SK-N-SH (cell line): ENCODE measurements at regions not wholly inside any gene's neighbourhood (a gene's known extent, or its start where the extent isn't known, plus 50 kb on each side); places are given as distances from the start of the nearest gene placed in this dataset.

Experiments
- CTCF ChIA-PET: fragments of 300-600, 350-600 bp; formaldehyde crosslinking; extraction: SDS; loops from one replicate; lab custom pipeline; 2021; lab: Yijun Ruan, JAX
- POLR2A ChIA-PET: fragments of 350-600 bp; sonication (Branson Sonifier 250); formaldehyde crosslinking; extraction: SDS; loops from one replicate; lab custom pipeline; 2020; ENCODE audit warnings: antibody characterized with exemption, inconsistent platforms; lab: Yijun Ruan, JAX
- DNase-seq: peaks from one replicate; pipeline ENCODE4 v3.0.0; 2012
- H2AFZ ChIP-seq: fragments of 200-600 bp; sonication (generic); 2 replicates; pipeline ENCODE4 v1.8.1; 2016; ENCODE audit warnings: antibody characterized with exemption, mild to moderate bottlenecking, low read depth
- H3F3A ChIP-seq: fragments of 200-600 bp; sonication (generic); replicated peaks from 2 replicates; pipeline ENCODE3; 2016; ENCODE audit warnings: antibody characterized with exemption, mild to moderate bottlenecking; ENCODE audit not compliant: insufficient read depth
- H3K27ac ChIP-seq, 2 experiments: fragments of 200-500 bp in 1 of 2; fragments of 200-600 bp in 1 of 2; sonication (Bioruptor generic) in 1 of 2; sonication (generic), shearing (Covaris generic) in 1 of 2; 2 replicates each; pipeline versions ENCODE4 v1.5.1 to v1.6.1; 2014 to 2016; ENCODE audit warnings: low read depth in 2 of 2, inconsistent platforms in 1 of 2, low read length in 1 of 2, mild to moderate bottlenecking in 1 of 2, mixed read lengths in 1 of 2
- H3K27me3 ChIP-seq: fragments of 200-600 bp; sonication (generic), shearing (Covaris generic); 2 replicates; pipeline ENCODE4 v1.6.1; 2016; ENCODE audit warnings: mixed run types; ENCODE audit not compliant: insufficient read depth
- H3K36me3 ChIP-seq, 2 experiments: fragments of 200-500 bp in 1 of 2; fragments of 200-600 bp in 1 of 2; sonication (Bioruptor generic) in 1 of 2; sonication (generic) in 1 of 2; replicated peaks in 1 of 2; 2 replicates each; pipeline versions ENCODE3 to v1.5.1; 2014 to 2016; ENCODE audit warnings: low read length in 1 of 2, mild to moderate bottlenecking in 1 of 2; ENCODE audit not compliant: insufficient read depth in 2 of 2, control insufficient read depth in 1 of 2
- H3K4me1 ChIP-seq, 2 experiments: fragments of 200-500 bp in 1 of 2; fragments of 200-600 bp in 1 of 2; sonication (Bioruptor generic) in 1 of 2; sonication (generic), shearing (Covaris generic) in 1 of 2; 2 replicates each; pipeline versions ENCODE4 v1.5.1 to v1.6.1; 2014 to 2016; ENCODE audit warnings: low read depth in 1 of 2, low read length in 1 of 2, mixed run types in 1 of 2; ENCODE audit not compliant: insufficient read depth in 2 of 2, control insufficient read depth in 1 of 2
- H3K4me2 ChIP-seq: fragments of 200-600 bp; sonication (generic), shearing (Covaris generic); 2 replicates; pipeline ENCODE4 v1.6.1; 2017; ENCODE audit warnings: mixed run types
- H3K4me3 ChIP-seq, 2 experiments: fragments of 200-500 bp in 1 of 2; fragments of 200-600 bp in 1 of 2; sonication (Bioruptor generic) in 1 of 2; sonication (generic), shearing (Covaris generic) in 1 of 2; 2 replicates each; pipeline versions ENCODE4 v1.5.1 to v1.8.1; 2014 to 2016; ENCODE audit warnings: low read depth in 2 of 2, inconsistent platforms in 1 of 2, low read length in 1 of 2, mild to moderate bottlenecking in 1 of 2, mixed read lengths in 1 of 2, moderate library complexity in 1 of 2
- H3K79me2 ChIP-seq: fragments of 200-600 bp; sonication (generic); 2 replicates; pipeline ENCODE4 v1.8.1; 2017; ENCODE audit warnings: mild to moderate bottlenecking; ENCODE audit not compliant: insufficient read depth
- H3K9ac ChIP-seq: fragments of 200-600 bp; sonication (generic); 2 replicates; pipeline ENCODE4 v1.6.1; 2017; ENCODE audit warnings: mixed run types
- H3K9me2 ChIP-seq: fragments of 200-600 bp; sonication (generic); 2 replicates; pipeline ENCODE4 v1.6.1; 2017; ENCODE audit warnings: mixed run types
- H3K9me3 ChIP-seq: fragments of 200-600 bp; sonication (generic); 2 replicates; pipeline ENCODE4 v1.6.1; 2017; ENCODE audit warnings: mixed run types, mild to moderate bottlenecking, moderate library complexity
- H4K20me1 ChIP-seq: fragments of 200-600 bp; sonication (generic); 2 replicates; pipeline ENCODE4 v1.6.1; 2017; ENCODE audit warnings: mild to moderate bottlenecking, mixed run types; ENCODE audit not compliant: insufficient read depth
- CHD2 ChIP-seq: fragments of 150-350 bp; IDR thresholded peaks from 2 replicates; pipeline ENCODE4 v1.6.1; 2018; ENCODE audit warnings: low read length; ENCODE audit not compliant: partially characterized antibody
- ELF1 ChIP-seq: IDR thresholded peaks from 2 replicates; pipeline ENCODE4 v1.4.0; 2012
- EP300 ChIP-seq, 2 experiments: IDR thresholded peaks; 2 replicates each; pipeline versions ENCODE4 v1.4.0 to v1.6.1; 2012; ENCODE audit warnings: borderline replicate concordance in 1 of 2, low read depth in 1 of 2, low read length in 1 of 2
- EZH2phosphoT487 ChIP-seq: fragments of 200-600 bp; sonication (generic); IDR thresholded peaks from 2 replicates; pipeline ENCODE4 v1.6.1; 2017; ENCODE audit warnings: low read depth, mixed run types, mild to moderate bottlenecking, antibody characterized with exemption, moderate library complexity, borderline replicate concordance
- FOSL2 ChIP-seq: IDR thresholded peaks from 2 replicates; pipeline ENCODE4 v1.4.0; 2012; ENCODE audit warnings: low read depth, mild to moderate bottlenecking, moderate library complexity, borderline replicate concordance
- FOXM1 ChIP-seq: IDR thresholded peaks from 2 replicates; pipeline ENCODE4 v1.4.0; 2012; ENCODE audit warnings: low read depth, mild to moderate bottlenecking
- GABPA ChIP-seq: IDR thresholded peaks from 2 replicates; pipeline ENCODE4 v1.4.0; 2012; ENCODE audit warnings: low read depth, mild to moderate bottlenecking
- JUND ChIP-seq: IDR thresholded peaks from 2 replicates; pipeline ENCODE4 v1.4.0; 2012
- MEF2A ChIP-seq: IDR thresholded peaks from 2 replicates; pipeline ENCODE4 v1.4.0; 2012; ENCODE audit warnings: low read depth, borderline replicate concordance
- MXI1 ChIP-seq: IDR thresholded peaks from 2 replicates; pipeline ENCODE4 v1.6.1; 2012; ENCODE audit warnings: mild to moderate bottlenecking, low read depth, low read length, improper control_type of control experiment
- NRF1 ChIP-seq: IDR thresholded peaks from 2 replicates; pipeline ENCODE4 v1.6.1; 2012; ENCODE audit warnings: low read depth, mild to moderate bottlenecking, low read length
- POLR2AphosphoS5 ChIP-seq: IDR thresholded peaks from 2 replicates; pipeline ENCODE4 v1.6.1; 2012; ENCODE audit warnings: low read depth, low read length
- RCOR1 ChIP-seq: fragments of 150-350 bp; IDR thresholded peaks from 2 replicates; pipeline ENCODE4 v1.6.1; 2017; ENCODE audit warnings: antibody characterized with exemption, low read length
- RFX5 ChIP-seq: IDR thresholded peaks from 2 replicates; pipeline ENCODE4 v1.6.1; 2012; ENCODE audit warnings: mild to moderate bottlenecking, improper control_type of control experiment, low read length
- SIN3A ChIP-seq: IDR thresholded peaks from 2 replicates; pipeline ENCODE4 v1.6.1; 2012; ENCODE audit warnings: low read depth, mild to moderate bottlenecking, low read length, moderate library complexity, borderline replicate concordance
- SMC3 ChIP-seq: IDR thresholded peaks from 2 replicates; pipeline ENCODE4 v1.6.1; 2012; ENCODE audit warnings: low read depth, low read length, improper control_type of control experiment
- TEAD4 ChIP-seq: IDR thresholded peaks from 2 replicates; pipeline ENCODE4 v1.4.0; 2012; ENCODE audit warnings: mild to moderate bottlenecking, borderline replicate concordance; ENCODE audit not compliant: insufficient read depth
- WGBS: methylation state at CpG from one replicate; pipeline ENCODE4 v1.1.6; 2017; ENCODE audit warnings: low lambda C conversion rate; 5-methylcytosine and 5-hydroxymethylcytosine counted together
- TF ChIP-seq, protein P1 (sequence below): IDR thresholded peaks from 2 replicates; pipeline ENCODE4; 2012
- TF ChIP-seq, protein P2 (sequence below): IDR thresholded peaks from 2 replicates; pipeline ENCODE4 v1.4.0; 2012; ENCODE audit warnings: low read depth, borderline replicate concordance
- TF ChIP-seq, protein P3 (sequence below): fragments of 150-350 bp; IDR thresholded peaks from 2 replicates; pipeline ENCODE4 v1.6.1; 2017; ENCODE audit warnings: antibody characterized with exemption, low read length, low read depth, borderline replicate concordance
- TF ChIP-seq, protein P4 (sequence below): IDR thresholded peaks from 2 replicates; pipeline ENCODE4 v1.4.0; 2012; ENCODE audit warnings: low read depth, borderline replicate concordance
- TF ChIP-seq, protein P5 (sequence below): fragments of 150-350 bp; IDR thresholded peaks from 2 replicates; pipeline ENCODE4 v1.6.1; 2016; ENCODE audit warnings: mild to moderate bottlenecking, low read depth, low read length

DNA sequence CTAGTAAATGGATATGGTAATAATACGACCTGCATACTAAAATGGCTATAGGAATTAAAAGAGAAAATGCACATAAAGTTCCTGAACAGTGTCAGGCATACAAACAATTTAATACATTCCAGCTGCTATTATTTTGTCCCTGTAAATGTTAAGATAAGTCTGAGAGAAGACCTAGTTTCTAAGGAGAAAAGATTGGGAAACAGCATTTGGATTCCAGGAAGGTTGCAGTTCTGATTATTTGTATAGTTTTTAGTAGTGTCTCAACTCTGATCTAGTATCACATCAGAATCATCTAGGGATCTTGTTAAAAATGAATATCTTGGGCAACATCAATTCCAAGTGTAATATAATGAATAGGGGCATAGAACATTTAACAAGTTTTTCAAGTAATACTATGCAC, 905.7 kb downstream of the NSUN3 start:
- H3K27me3 ChIP-seq, result no peaks in the 10 kb centered on the region
- H4K20me1 ChIP-seq, result no peaks in the 10 kb centered on the region
- H3K27ac ChIP-seq, result no peak overlapping the region
- TF ChIP-seq, protein P1, sequence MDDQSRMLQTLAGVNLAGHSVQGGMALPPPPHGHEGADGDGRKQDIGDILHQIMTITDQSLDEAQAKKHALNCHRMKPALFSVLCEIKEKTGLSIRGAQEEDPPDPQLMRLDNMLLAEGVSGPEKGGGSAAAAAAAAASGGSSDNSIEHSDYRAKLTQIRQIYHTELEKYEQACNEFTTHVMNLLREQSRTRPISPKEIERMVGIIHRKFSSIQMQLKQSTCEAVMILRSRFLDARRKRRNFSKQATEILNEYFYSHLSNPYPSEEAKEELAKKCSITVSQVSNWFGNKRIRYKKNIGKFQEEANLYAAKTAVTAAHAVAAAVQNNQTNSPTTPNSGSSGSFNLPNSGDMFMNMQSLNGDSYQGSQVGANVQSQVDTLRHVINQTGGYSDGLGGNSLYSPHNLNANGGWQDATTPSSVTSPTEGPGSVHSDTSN, result no peak
- TF ChIP-seq EP300 (IDR thresholded peaks at IDR 0.05; ENCODE audit: borderline replicate concordance in 1 of 2, low read depth in 1 of 2, low read length in 1 of 2) (no peak), MXI1 (no peak), NRF1 (no peak), SMC3 (no peak), RFX5 (no peak)
- CTCF ChIA-PET, result no interaction called here
- no peak for DNase-seq
- H3K36me3 ChIP-seq, result no peaks in the 10 kb centered on the region
- H3K4me3 ChIP-seq, result no peak overlapping the region
- H2AFZ ChIP-seq, result no peak overlapping the region
- no peaks in the 10 kb centered on the region for H3K4me1 ChIP-seq
- no peak overlapping the region for H3K9ac ChIP-seq
- H3K9me2 ChIP-seq, result no peaks in the 10 kb centered on the region
- no peaks in the 10 kb centered on the region for H3K9me3 ChIP-seq
- WGBS, result 24% methylated on average over 1 of the region's 1 CpG
- no peaks in the 10 kb centered on the region for H3K79me2 ChIP-seq
- no peak overlapping the region for H3K4me2 ChIP-seq
- no peaks in the 10 kb centered on the region for H3F3A ChIP-seq
- POLR2A ChIA-PET, result no interaction called here

DNA sequence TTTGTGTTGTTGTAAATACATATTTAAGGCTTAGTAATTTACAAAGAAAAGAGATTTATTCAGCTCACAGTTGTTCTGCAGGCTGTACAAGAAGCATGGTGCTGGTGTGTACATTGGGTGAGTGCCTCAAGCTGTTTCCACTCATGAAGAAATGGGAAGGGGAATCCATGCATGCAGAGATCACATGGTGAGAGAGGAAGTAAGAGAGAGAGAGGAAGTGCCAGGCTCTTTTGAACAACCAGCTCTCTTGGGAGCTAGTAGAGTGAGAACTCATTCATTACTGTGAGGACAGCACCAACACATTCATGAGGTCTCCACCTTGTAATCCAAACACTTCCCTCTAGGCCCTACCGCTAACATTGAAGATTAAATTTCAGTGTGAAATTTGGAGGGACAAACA, 909.2 kb downstream of the NSUN3 start:
- no peak overlapping the region for H3K9ac ChIP-seq
- H3K9me3 ChIP-seq, result no peaks in the 10 kb centered on the region
- no peak overlapping the region for H3K27ac ChIP-seq
- no peak overlapping the region for H2AFZ ChIP-seq
- no peak overlapping the region for H3K4me3 ChIP-seq
- H3K9me2 ChIP-seq, result no peaks in the 10 kb centered on the region
- ChIA-PET POLR2A (no interaction called here), CTCF (interaction anchor here (1.6 to 2.8 kb wide), 2 partner anchors 15 to 18 kb away, joined by 3 to 7 read pairs; no protein-coding TSS in a partner anchor)
- no peak for DNase-seq
- WGBS, result 52% methylated on average over 1 of the region's 1 CpG
- TF ChIP-seq MEF2A (no peak), FOXM1 (no peak), RFX5 (no peak), TEAD4 (no peak), EZH2phosphoT487 (no peak), CHD2 (no peak), JUND (no peak), SMC3 (no peak), ELF1 (no peak), POLR2AphosphoS5 (no peak), FOSL2 (no peak), RCOR1 (no peak), SIN3A (no peak), GABPA (no peak), MXI1 (no peak)
- TF ChIP-seq, protein P2, sequence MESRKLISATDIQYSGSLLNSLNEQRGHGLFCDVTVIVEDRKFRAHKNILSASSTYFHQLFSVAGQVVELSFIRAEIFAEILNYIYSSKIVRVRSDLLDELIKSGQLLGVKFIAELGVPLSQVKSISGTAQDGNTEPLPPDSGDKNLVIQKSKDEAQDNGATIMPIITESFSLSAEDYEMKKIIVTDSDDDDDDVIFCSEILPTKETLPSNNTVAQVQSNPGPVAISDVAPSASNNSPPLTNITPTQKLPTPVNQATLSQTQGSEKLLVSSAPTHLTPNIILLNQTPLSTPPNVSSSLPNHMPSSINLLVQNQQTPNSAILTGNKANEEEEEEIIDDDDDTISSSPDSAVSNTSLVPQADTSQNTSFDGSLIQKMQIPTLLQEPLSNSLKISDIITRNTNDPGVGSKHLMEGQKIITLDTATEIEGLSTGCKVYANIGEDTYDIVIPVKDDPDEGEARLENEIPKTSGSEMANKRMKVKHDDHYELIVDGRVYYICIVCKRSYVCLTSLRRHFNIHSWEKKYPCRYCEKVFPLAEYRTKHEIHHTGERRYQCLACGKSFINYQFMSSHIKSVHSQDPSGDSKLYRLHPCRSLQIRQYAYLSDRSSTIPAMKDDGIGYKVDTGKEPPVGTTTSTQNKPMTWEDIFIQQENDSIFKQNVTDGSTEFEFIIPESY, result no peak
- TF ChIP-seq, protein P3, sequence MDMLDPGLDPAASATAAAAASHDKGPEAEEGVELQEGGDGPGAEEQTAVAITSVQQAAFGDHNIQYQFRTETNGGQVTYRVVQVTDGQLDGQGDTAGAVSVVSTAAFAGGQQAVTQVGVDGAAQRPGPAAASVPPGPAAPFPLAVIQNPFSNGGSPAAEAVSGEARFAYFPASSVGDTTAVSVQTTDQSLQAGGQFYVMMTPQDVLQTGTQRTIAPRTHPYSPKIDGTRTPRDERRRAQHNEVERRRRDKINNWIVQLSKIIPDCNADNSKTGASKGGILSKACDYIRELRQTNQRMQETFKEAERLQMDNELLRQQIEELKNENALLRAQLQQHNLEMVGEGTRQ, result no peak
- TF ChIP-seq, protein P4, sequence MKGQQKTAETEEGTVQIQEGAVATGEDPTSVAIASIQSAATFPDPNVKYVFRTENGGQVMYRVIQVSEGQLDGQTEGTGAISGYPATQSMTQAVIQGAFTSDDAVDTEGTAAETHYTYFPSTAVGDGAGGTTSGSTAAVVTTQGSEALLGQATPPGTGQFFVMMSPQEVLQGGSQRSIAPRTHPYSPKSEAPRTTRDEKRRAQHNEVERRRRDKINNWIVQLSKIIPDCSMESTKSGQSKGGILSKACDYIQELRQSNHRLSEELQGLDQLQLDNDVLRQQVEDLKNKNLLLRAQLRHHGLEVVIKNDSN, result no peak
- TF ChIP-seq, protein P5, sequence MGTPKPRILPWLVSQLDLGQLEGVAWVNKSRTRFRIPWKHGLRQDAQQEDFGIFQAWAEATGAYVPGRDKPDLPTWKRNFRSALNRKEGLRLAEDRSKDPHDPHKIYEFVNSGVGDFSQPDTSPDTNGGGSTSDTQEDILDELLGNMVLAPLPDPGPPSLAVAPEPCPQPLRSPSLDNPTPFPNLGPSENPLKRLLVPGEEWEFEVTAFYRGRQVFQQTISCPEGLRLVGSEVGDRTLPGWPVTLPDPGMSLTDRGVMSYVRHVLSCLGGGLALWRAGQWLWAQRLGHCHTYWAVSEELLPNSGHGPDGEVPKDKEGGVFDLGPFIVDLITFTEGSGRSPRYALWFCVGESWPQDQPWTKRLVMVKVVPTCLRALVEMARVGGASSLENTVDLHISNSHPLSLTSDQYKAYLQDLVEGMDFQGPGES, result no peak
- H3F3A ChIP-seq, result no peaks in the 10 kb centered on the region
- H3K79me2 ChIP-seq, result no peaks in the 10 kb centered on the region
- no peak overlapping the region for H3K4me2 ChIP-seq
- H3K27me3 ChIP-seq, result no peaks in the 10 kb centered on the region
- no peaks in the 10 kb centered on the region for H3K36me3 ChIP-seq
- no peaks in the 10 kb centered on the region for H4K20me1 ChIP-seq
- no peaks in the 10 kb centered on the region for H3K4me1 ChIP-seq
